Left ventricle myocardium inferior (tissue), 1 donor: ENCODE measurements at regions not wholly inside any gene's neighbourhood (a gene's known extent, or its start where the extent isn't known, plus 50 kb on each side); places are given as distances from the start of the nearest gene placed in this dataset.

Experiments
- DNase-seq: peaks from one replicate; pipeline ENCODE4 v3.0.0-alpha.2; 2020
- H3K27ac ChIP-seq: fragments of 200-600 bp; replicated peaks from 2 replicates; pipeline ENCODE4 v1.8.0; 2021
- H3K27me3 ChIP-seq: fragments of 200-600 bp; 2 replicates; pipeline ENCODE4 v1.8.0; 2021; ENCODE audit warnings: low read depth
- H3K36me3 ChIP-seq: fragments of 200-600 bp; 2 replicates; pipeline ENCODE4 v1.8.0; 2021
- H3K4me1 ChIP-seq: fragments of 200-600 bp; 2 replicates; pipeline ENCODE4 v1.8.0; 2021
- H3K4me3 ChIP-seq: fragments of 200-600 bp; 2 replicates; pipeline ENCODE4 v1.8.0; 2021; ENCODE audit warnings: mild to moderate bottlenecking, moderate library complexity
- H3K9me3 ChIP-seq: fragments of 200-600 bp; replicated peaks from 2 replicates; pipeline ENCODE4 v1.8.0; 2021
- CTCF ChIP-seq: fragments of 200-600 bp; IDR thresholded peaks from 2 replicates; pipeline ENCODE4 v1.8.0; 2021; ENCODE audit warnings: antibody characterized with exemption, mild to moderate bottlenecking, borderline replicate concordance
- intact Hi-C: fragments of 100-400 bp; cut with micrococcal nuclease; formaldehyde crosslinking; loops from one replicate; pipeline ENCODE4 v1.11.0; 2022
- donor health status: DM: no; HTN: yes; CAD: no; lungs with severe emphysema.

GRCh38 chr6:210778-211374, 81.4 kb upstream of the DUSP22 start:
- DNase-seq, result no peak
- no peaks in the 10 kb centered on the region for H3K36me3 ChIP-seq
- H3K9me3 ChIP-seq, result peaks cover 19% of the 10 kb centered on the region
- peaks cover 49% of the 10 kb centered on the region for H3K27me3 ChIP-seq
- H3K4me1 ChIP-seq, result no peaks in the 10 kb centered on the region
- intact Hi-C loops, result no loop called here
- H3K27ac ChIP-seq, result no peak overlapping the region
- H3K4me3 ChIP-seq, result no peak overlapping the region
- no peak for TF ChIP-seq CTCF

- no peak for TF ChIP-seq CTCF
- H3K27ac ChIP-seq, result no peak overlapping the region
- peaks cover 19% of the 10 kb centered on the region for H3K9me3 ChIP-seq
- DNase-seq, result no peak
- no peaks in the 10 kb centered on the region for H3K4me1 ChIP-seq
- H3K4me3 ChIP-seq, result no peak overlapping the region
- H3K27me3 ChIP-seq, result peaks cover 49% of the 10 kb centered on the region
- no peaks in the 10 kb centered on the region for H3K36me3 ChIP-seq
- intact Hi-C loops, result no loop called here
These were observed 80.3 kb upstream of the DUSP22 start for GRCh38 chr6:211871-212497.

GRCh38 chr6:213284-213683, 79.0 kb upstream of the DUSP22 start:
- H3K27me3 ChIP-seq, result peaks cover 45% of the 10 kb centered on the region
- H3K36me3 ChIP-seq, result no peaks in the 10 kb centered on the region
- TF ChIP-seq CTCF, result no peak

GRCh38 chr6:214428-214827, 77.9 kb upstream of the DUSP22 start:
- peaks cover 43% of the 10 kb centered on the region for H3K27me3 ChIP-seq

More at GRCh38 chr6:213284-213683, 79.0 kb upstream of the DUSP22 start:
- Histone ChIP-seq H3K27ac (no peak overlapping the region), H3K4me1 (no peaks in the 10 kb centered on the region), H3K9me3 (peaks cover 19% of the 10 kb centered on the region), H3K4me3 (no peak overlapping the region)
- no peak for DNase-seq
- intact Hi-C loops, result no loop called here

GRCh38 chr6:215335-216034, 76.8 kb upstream of the DUSP22 start:
- Histone ChIP-seq H3K9me3 (peaks cover 19% of the 10 kb centered on the region), H3K4me3 (no peak overlapping the region), H3K36me3 (no peaks in the 10 kb centered on the region), H3K27ac (no peak overlapping the region), H3K4me1 (no peaks in the 10 kb centered on the region), H3K27me3 (peaks cover 34% of the 10 kb centered on the region)
- intact Hi-C loops, result no loop called here
- no peak for DNase-seq
- TF ChIP-seq CTCF, result no peak

More at GRCh38 chr6:214428-214827, 77.9 kb upstream of the DUSP22 start:
- Histone ChIP-seq H3K9me3 (peaks cover 19% of the 10 kb centered on the region), H3K36me3 (no peaks in the 10 kb centered on the region), H3K4me3 (no peak overlapping the region), H3K4me1 (no peaks in the 10 kb centered on the region), H3K27ac (no peak overlapping the region)
- intact Hi-C loops, result no loop called here
- TF ChIP-seq CTCF, result no peak
- no peak for DNase-seq
